ENCODE measurements at regions not wholly inside any gene's neighbourhood (a gene's known extent, or its start where the extent isn't known, plus 50 kb on each side); places are given as distances from the start of the nearest gene placed in this dataset.

DNA sequence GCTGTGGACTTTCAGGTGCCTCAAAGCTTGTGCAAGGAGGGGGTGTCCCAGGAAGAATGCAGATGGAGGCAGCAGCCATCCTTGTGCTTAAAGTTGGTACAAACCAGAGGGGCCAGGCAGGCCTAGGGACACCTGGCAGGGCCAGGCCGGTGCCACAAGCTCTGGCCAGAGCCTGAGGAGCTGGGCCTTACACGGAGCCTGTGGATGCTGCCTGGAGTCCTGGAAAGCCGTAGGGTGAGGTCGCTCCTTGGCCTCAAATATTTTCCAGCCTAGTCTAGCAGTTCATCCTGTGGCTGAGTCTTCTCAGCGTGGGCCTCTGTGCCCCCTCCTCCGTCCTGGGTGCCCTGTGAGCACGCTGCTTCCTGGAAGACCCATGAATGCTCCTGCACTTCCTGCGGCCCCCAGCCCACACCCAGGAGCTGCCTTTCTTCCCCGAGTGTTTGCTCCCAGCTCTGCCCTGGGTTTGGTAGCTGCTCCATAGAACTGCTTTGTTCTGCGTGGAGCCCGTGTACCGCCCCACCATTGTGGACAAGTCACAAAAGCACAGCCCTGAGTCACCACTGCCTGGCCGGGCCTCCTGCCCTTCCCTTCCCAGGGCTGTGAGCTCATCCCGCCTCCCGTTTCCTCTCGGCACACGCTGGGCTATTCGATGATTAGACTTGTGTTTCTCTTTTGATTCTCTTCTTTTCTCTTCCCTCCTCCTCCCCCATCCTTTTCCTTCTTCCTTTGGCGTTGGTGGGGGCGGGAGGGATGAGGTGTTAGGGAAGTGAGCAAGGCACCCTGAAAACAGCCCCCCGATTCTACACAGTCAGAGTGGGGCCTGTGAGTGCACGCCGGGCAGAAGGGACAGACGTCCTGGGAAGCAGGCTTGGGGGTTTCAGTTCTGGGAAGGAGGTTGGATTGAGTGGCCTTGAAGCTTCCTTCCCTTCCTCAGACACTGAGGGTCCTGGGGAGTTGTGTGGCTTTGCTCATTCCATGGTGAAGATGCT lies 73.2 kb upstream of the SHH start:
- TF ChIP-seq CTCF (IDR thresholded peaks at IDR 0.05 in 4 of 5, conservative IDR thresholded peaks at IDR 0.05 in 1 of 5) (no peak), POLR2A (IDR thresholded peaks at IDR 0.05) (no peak)

Measured in gastrocnemius medialis (tissue), 4 donors.